ENCODE measurements at regions not wholly inside any gene's neighbourhood (a gene's known extent, or its start where the extent isn't known, plus 50 kb on each side); places are given as distances from the start of the nearest gene placed in this dataset.

DNA sequence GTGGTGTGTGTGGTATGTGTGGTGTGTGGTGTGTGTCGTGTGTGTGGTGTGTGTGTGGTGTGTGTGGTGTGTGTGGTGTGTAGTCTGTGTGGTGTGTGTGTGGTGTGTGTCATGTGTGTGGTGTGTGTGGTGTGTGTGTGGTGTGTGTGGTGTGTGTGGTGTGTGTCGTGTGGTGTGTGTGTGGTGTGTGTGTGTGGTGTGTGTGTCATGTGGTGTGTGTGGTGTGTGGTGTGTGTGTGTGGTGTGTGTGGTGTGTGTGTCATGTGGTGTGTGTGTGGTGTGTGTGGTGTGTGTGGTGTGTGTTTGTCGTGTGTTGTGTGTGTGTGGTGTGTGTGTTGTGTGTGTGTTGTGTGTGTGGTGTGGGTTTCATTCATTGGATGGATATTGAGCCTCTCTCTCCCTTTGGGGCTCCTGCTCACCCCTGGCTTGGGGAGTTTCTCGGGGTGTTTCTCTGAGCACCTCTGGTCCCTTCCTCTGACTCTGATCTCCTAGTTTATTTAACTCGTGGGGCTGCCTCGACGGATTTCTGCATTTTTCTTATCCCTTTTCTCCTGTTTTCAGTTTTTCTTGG is 145.8 kb downstream of the DNAJB6 start:
- no peak for DNase-seq (ENCODE audit: low read depth)

DNA sequence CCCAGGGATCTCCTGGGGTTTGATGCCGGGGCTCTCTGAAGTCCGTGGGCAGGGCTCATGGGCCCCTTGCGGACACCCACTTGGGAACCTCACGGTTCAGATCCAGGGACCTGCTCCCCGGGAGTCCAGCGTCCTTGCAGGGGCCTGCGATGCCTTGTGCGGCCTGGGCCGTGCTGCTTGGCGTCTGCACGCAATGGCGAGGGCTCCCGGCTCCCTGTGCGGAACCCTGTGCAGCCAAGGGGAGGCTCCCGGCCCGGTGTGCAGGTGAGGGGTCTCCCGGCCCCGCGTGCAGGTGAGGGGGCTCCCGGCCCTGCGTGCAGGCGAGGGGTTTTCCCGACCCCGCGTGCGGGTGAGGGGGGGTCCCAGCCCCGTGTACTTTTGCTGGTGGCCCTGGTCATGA is 146.7 kb downstream of the DNAJB6 start:
- DNase-seq (ENCODE audit: low read depth), result no peak

DNA sequence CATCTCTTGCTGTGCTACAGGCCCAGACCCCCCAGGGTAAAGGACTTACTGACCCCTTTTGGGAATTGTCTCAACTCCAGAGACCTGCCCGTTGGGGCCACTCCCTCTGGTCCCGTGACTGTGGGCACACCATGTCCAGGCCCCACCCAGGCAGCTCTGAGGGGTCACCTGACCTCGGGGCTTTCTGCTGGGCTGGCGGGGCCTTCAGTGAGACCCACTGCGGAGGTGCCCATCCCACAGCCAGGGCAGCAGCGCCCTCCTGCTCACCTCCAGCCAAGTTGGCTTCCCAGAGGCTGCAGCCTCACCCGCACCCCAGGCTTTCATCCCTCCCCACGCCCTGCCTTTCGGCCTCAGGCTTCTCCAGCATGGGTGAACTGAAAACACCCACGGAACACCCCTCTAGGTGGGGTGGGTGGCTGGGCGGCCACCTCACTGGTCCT is 147.2 kb downstream of the DNAJB6 start:
- no peak for DNase-seq (ENCODE audit: low read depth)

DNA sequence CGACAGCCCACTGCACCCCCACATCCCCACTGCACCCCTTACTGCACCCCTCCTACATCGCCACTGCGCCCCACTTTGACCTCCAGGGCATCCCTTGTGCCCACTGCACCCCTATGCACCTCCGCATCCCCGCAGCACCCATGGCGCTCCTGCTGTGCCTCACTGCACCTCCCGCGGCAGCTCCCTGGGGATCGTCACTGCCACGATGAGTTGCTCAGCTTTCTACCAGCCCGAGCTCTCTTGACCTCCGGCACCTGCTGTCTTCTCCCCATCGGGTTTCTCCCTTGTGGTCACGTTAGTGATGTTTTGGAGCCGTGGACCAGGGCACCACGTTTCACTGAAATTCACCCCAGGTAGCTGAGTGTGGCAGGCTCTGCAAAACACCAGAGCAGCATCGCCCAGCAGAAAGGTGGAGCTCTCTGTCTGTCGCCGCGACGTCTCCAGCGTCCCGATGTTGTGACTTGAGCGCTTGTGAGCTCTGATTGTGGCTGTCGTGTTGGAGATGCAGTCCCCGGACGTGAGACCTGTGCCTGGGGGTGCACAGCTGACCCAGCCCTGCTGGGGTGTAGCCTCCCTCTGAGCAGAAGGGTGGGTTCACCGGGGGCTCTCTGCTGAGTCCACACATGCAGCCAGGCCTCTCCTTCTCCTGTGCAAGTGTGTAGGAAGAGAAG is 147.7 kb downstream of the DNAJB6 start:
- no peak for DNase-seq (ENCODE audit: low read depth)

DNA sequence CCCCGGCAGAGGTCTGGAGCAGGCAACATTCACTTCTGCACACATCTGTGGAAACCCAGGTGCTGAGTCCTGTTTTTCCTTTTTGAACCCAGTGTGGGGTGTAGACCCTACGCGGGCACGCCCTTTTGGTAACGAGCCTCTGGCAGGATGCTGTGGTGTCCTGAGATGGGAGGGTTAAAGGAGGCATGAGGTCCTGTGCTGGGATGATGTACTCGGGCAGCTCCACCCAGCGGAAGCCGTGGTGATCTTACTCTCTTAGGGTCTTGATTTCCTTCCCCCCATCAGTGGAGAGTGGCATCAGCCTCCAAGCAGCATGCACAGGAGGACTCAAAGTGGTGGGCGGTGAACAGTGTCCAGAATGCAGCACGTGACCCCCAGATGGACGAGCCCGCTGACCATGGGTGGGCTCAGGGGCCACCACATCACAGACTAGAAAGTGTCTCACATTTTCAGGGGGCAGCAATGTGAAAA is 148.6 kb downstream of the DNAJB6 start:
- no peak for DNase-seq (ENCODE audit: low read depth)

DNA sequence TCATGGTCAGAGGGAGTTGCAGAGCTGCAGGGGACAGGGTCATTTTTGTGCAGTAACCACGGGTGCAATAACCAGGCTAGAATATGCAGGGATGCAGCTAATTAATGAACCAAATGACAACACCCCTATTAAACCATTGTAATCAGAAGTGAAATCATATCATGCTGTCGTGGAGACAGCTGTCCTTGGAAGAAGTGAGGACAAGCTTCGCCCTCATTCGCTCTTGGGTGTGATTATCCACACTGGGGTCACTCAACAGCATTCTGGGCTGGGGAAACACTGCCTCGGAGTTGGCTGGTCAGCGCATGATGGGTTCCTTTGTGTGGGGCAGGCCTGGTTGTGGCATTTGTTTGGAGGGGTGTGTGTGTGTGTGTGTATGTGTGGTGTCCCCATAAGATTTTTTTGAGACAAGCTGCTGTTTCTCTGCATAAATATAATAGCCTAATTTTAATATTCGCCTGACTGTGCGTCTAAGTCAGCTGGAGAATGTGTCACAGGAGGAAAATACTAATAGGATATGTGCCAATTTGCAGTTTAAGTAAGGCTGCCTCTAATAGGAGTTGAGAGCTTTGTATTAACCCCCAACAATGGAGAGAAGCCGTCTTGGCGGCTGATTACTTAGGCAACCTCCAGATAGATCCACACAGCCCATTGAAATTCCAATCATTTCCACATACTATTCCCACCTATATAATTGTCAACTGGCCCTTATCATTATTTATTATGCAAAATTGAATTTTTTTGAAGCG is 149.4 kb downstream of the DNAJB6 start:
- no peak for DNase-seq (ENCODE audit: low read depth)

DNA sequence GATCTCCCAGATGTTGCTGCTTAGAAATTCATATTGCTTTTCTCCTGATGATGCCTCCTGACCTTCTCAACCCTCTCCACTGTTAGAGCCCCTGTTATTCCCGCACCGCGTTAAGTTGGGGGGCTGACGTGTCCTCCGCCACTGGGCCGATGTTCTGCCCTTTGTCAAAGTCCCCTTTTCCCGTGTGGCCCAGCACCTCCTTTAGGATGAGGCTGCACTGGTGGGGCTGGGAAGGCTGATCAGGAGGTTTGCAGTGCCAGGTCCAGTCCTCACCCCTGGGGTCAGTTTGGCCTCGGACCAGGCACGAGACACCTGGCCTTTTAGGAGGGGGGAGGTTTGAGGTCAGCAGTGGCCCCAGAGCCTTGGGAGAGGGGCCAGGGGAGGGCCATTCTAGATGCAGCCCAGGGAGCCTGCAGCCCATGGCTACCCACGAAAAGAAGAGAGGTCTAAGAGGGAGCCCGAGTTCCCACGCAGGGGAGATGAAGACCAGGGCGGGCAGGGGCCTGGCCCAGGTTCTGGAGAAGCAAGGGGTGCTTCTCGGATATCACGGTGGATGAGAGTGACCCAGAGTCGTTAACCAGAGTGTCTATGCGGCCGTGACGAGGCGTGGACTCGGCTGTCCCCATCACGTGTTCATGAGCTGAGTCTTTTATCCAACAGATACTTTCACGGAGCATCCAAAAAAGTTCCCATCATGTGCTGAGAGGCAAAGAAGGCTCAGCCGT is 150.4 kb downstream of the DNAJB6 start:
- no peak for DNase-seq (ENCODE audit: low read depth)

DNA sequence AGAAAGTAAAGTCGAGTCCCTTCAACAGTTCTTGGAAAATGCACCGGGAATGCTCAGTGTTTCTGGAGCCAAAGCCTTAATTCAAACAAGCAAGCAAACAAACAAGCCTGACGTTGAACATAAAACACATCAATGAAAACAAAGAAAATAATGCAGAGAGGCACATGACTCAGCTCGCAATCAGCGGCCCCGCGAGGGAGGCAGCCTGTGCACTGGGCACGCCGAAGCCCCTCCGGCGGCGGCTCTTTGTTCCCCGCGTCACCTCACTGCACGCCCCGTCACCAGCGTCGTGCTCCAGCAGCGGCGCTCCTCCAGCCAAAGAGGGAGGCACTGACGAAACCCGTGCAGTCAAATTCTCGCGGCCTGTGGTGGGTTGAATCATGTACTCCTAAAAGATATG is 151.5 kb downstream of the DNAJB6 start:
- no peak for DNase-seq (ENCODE audit: low read depth)

DNA sequence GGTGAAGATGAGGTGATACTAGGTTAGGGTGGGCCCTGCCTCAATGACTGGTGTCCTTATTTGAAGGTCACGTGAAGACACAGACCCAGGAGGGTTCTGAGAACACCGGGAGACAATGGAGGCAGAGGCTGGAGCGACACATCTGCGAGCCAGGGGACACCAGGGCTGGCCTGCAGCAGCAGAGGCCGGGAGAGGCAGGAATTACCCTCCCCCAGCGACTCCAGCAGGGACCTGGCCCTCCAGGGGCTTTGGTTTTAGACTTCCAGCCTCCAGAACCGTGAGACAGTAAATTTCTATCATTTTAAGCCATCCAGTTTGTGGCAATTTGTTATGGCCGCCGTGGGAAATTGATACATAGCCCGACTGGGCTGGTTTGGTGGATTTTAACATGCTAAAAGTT is 152.2 kb downstream of the DNAJB6 start:
- no peak for DNase-seq (ENCODE audit: low read depth)

Data from EH (cell line).